ENCODE measurements at regions not wholly inside any gene's neighbourhood (a gene's known extent, or its start where the extent isn't known, plus 50 kb on each side); places are given as distances from the start of the nearest gene placed in this dataset.

DNA sequence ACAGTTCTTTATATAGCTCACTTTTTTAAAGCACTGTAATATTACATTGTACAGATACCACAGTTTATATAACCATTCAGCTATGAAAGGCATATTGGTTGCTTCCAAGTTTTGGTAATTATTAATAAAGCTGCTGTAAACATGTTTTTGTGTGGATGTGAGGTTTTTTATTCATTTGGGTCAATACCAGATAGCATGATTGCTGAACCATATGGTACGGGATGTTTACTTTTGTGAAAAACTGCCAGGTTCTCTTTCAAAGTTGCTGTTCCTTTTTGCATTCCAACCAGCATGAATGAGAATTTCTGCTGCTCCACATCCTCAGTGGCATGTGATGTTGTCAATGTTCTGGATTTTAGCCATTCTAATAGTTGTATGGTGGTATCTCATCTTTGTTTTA, 439.6 kb upstream of the NMUR2 start:
- 57% methylated on average over 1 of the region's 1 CpG for WGBS
- intact Hi-C loops (cut with DNase I) = no loop called here
- H3K27ac ChIP-seq (replicated peaks in 1 of 4) = no peak overlapping the region

DNA sequence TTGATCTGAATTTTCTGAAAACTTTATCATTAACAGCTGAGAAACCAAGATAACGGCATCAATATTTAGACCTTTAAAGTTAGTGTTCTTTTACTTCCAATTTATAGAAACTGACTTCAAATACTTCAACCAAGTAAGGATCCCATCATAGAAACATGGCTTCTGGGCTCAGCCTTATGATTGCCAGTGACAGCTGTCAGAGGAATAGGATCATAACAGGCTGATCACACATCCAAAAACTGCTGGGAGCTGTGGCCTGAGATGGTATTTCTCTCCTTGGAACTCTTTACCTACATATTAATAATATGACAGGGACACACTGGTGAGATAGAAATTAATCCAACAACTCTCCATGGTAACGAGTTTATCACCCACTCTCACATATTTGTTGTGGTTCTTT, 448.3 kb upstream of the NMUR2 start:
- TF ChIP-seq POLR2A (IDR thresholded peaks at IDR 0.05; ENCODE audit: low read depth) (no peak), POLR2AphosphoS5 (IDR thresholded peaks at IDR 0.05) (no peak), EP300 (IDR thresholded peaks at IDR 0.05) (no peak)
- TF ChIP-seq, protein P1, sequence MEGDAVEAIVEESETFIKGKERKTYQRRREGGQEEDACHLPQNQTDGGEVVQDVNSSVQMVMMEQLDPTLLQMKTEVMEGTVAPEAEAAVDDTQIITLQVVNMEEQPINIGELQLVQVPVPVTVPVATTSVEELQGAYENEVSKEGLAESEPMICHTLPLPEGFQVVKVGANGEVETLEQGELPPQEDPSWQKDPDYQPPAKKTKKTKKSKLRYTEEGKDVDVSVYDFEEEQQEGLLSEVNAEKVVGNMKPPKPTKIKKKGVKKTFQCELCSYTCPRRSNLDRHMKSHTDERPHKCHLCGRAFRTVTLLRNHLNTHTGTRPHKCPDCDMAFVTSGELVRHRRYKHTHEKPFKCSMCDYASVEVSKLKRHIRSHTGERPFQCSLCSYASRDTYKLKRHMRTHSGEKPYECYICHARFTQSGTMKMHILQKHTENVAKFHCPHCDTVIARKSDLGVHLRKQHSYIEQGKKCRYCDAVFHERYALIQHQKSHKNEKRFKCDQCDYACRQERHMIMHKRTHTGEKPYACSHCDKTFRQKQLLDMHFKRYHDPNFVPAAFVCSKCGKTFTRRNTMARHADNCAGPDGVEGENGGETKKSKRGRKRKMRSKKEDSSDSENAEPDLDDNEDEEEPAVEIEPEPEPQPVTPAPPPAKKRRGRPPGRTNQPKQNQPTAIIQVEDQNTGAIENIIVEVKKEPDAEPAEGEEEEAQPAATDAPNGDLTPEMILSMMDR (IDR thresholded peaks at IDR 0.05) = no peak
- no peak overlapping the region for H3K27ac ChIP-seq (replicated peaks in 1 of 4)
- DNase-seq (ENCODE audit: extremely low spot score) = no peak
- intact Hi-C loops (cut with DNase I) = no loop called here
- no peak overlapping the region for H3K4me3 ChIP-seq
- H3K4me1 ChIP-seq = no peaks in the 10 kb centered on the region
- no peaks in the 10 kb centered on the region for H3K27me3 ChIP-seq
- 72% methylated on average over 2 of the region's 2 CpGs for WGBS
- H3K9me3 ChIP-seq = no peaks in the 10 kb centered on the region
- no peaks in the 10 kb centered on the region for H3K36me3 ChIP-seq

More for the DNA sequence above, 439.6 kb upstream of the NMUR2 start:
- H3K27me3 ChIP-seq = no peaks in the 10 kb centered on the region
- no peak overlapping the region for H3K4me3 ChIP-seq
- no peaks in the 10 kb centered on the region for H3K9me3 ChIP-seq
- TF ChIP-seq EP300 (IDR thresholded peaks at IDR 0.05) (no peak), POLR2AphosphoS5 (IDR thresholded peaks at IDR 0.05) (no peak), POLR2A (IDR thresholded peaks at IDR 0.05; ENCODE audit: low read depth) (no peak)
- TF ChIP-seq, protein P1 (IDR thresholded peaks at IDR 0.05) = no peak
- no peak for DNase-seq (ENCODE audit: extremely low spot score)
- H3K36me3 ChIP-seq = no peaks in the 10 kb centered on the region
- no peaks in the 10 kb centered on the region for H3K4me1 ChIP-seq

DNA sequence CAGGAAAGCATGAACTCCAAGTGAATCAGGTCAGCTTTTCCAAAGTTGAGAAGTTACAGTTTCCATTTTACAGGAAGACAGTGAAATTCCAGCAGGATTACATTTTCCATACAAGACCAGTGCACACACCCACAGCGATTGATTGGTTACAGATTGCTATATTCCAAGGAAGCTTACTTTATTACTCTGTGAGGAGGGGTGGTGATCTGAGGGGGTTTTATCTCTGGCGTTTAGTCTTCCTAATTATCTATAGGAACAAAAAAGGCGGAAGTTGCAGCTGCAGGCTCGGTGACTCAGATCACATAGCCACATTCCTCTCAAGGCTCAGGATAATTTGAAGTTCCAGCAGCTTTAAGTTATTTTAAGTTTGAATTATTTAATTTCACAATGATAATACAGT, 450.4 kb upstream of the NMUR2 start:
- WGBS = 60% methylated on average over 4 of the region's 4 CpGs
- no peaks in the 10 kb centered on the region for H3K9me3 ChIP-seq
- no peaks in the 10 kb centered on the region for H3K4me1 ChIP-seq
- H3K27ac ChIP-seq (replicated peaks in 1 of 4) = no peak overlapping the region
- no peak overlapping the region for H3K4me3 ChIP-seq
- TF ChIP-seq POLR2A (IDR thresholded peaks at IDR 0.05; ENCODE audit: low read depth) = no peak
- no peak for TF ChIP-seq EP300 (IDR thresholded peaks at IDR 0.05)
- TF ChIP-seq POLR2AphosphoS5 (IDR thresholded peaks at IDR 0.05) = no peak
- TF ChIP-seq, protein P1 (IDR thresholded peaks at IDR 0.05) = no peak
- intact Hi-C loops (cut with DNase I) = no loop called here
- no peaks in the 10 kb centered on the region for H3K36me3 ChIP-seq
- no peaks in the 10 kb centered on the region for H3K27me3 ChIP-seq
- DNase-seq (ENCODE audit: extremely low spot score) = no peak

DNA sequence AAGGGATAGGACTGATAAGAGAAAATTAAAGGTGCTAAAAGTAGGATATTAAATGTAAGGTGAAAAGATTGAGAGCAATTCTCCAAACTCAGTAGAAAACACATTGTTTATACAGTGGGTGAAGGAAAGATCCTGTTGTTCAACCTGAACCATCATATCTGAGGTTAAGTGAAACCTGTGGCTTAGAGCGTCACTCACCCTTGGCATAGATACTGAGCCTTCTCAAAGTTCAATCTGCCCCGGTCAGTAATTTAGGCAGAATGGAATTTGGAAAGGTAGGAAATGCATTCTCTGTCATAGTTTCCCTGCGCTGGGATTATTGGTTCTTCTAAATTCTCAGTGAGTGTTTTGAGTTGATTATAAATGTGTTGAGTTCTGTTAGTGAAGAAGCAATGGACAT, 456.2 kb upstream of the NMUR2 start:
- intact Hi-C loops (cut with DNase I) = no loop called here
- no peaks in the 10 kb centered on the region for H3K9me3 ChIP-seq
- H3K27ac ChIP-seq (replicated peaks in 1 of 4) = no peak overlapping the region
- no peaks in the 10 kb centered on the region for H3K27me3 ChIP-seq
- 87% methylated on average over 3 of the region's 3 CpGs for WGBS
- TF ChIP-seq, protein P1 (IDR thresholded peaks at IDR 0.05) = no peak
- no peak for DNase-seq (ENCODE audit: extremely low spot score)
- no peaks in the 10 kb centered on the region for H3K36me3 ChIP-seq
- no peaks in the 10 kb centered on the region for H3K4me1 ChIP-seq
- no peak overlapping the region for H3K4me3 ChIP-seq

DNA sequence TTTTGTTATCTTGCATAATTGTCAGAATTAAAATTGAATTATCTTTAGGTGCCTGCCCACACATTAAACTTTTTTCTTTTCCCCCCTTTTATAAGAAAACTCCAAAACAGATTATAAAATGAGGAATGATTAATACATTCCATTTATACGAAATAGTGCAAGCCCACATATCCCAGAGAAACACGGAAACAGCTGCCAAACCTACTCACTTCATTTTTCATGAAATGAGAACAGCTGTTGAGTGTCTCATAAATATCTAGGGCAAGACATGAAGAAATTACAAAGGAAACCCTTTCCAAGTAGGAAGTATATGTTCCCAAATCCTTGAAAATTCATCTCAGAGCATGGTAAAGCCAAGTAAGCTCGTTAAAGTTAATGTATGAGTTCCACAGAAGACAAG, 459.4 kb upstream of the NMUR2 start:
- Histone ChIP-seq H3K27ac (replicated peaks in 1 of 4) (no peak overlapping the region), H3K27me3 (no peaks in the 10 kb centered on the region), H3K9me3 (no peaks in the 10 kb centered on the region), H3K4me3 (no peak overlapping the region), H3K36me3 (no peaks in the 10 kb centered on the region), H3K4me1 (no peaks in the 10 kb centered on the region)
- 31% methylated on average over 3 of the region's 3 CpGs for WGBS
- DNase-seq (ENCODE audit: extremely low spot score) = no peak
- TF ChIP-seq, protein P1 (IDR thresholded peaks at IDR 0.05) = no peak
- TF ChIP-seq EP300 (IDR thresholded peaks at IDR 0.05) = no peak
- TF ChIP-seq POLR2A (IDR thresholded peaks at IDR 0.05; ENCODE audit: low read depth) = no peak
- TF ChIP-seq POLR2AphosphoS5 (IDR thresholded peaks at IDR 0.05) = no peak
- intact Hi-C loops (cut with DNase I) = no loop called here
